OCI-LY7 (cell line): ENCODE measurements at regions not wholly inside any gene's neighbourhood (a gene's known extent, or its start where the extent isn't known, plus 50 kb on each side); places are given as distances from the start of the nearest gene placed in this dataset.

Experiments
- BruUV-seq: library from RNA; stranded (reverse); fragments of 400-500 nt; replicated peaks from 2 replicates; lab custom pipeline; 2021; lab: Mats Ljungman, UMichigan
- CTCF ChIA-PET: fragments of 300-600 bp; sonication (Branson Sonifier 250); formaldehyde crosslinking; loops from one replicate; lab custom pipeline; 2022; ENCODE audit warnings: antibody characterized with exemption; ENCODE audit not compliant: unreplicated experiment; lab: Charles Lee
- POLR2A ChIA-PET: fragments of 300-600 bp; sonication (Branson Sonifier 250); formaldehyde crosslinking; loops from one replicate; lab custom pipeline; 2022; ENCODE audit warnings: antibody characterized with exemption; lab: Charles Lee
- DNase-seq: peaks from one replicate; pipeline ENCODE4 v3.0.0-alpha.2; 2015; ENCODE audit warnings: low spot score
- H2AFZ ChIP-seq: fragments of 200-600 bp; sonication (generic), shearing (Covaris generic); 2 replicates; pipeline ENCODE4 v1.6.1; 2014; ENCODE audit warnings: mild to moderate bottlenecking, antibody characterized with exemption, low read length, moderate library complexity
- H3K27ac ChIP-seq: fragments of 200-600 bp; sonication (generic); 2 replicates; pipeline ENCODE4 v1.5.1; 2014; ENCODE audit warnings: mixed run types, low read depth, mild to moderate bottlenecking, moderate library complexity, low read length, inconsistent platforms; ENCODE audit not compliant: poor library complexity, severe bottlenecking
- H3K36me3 ChIP-seq: fragments of 200-600 bp; sonication (generic); 2 replicates; pipeline ENCODE4 v1.6.1; 2014; ENCODE audit warnings: mild to moderate bottlenecking, antibody characterized with exemption, low read length, moderate library complexity, mixed read lengths; ENCODE audit not compliant: insufficient read depth
- H3K4me1 ChIP-seq: fragments of 200-600 bp; sonication (generic); 2 replicates; pipeline ENCODE4 v1.5.1; 2014; ENCODE audit warnings: mild to moderate bottlenecking, low read length; ENCODE audit not compliant: insufficient read depth, poor library complexity, severe bottlenecking
- H3K4me2 ChIP-seq: fragments of 200-600 bp; sonication (generic); 2 replicates; pipeline ENCODE4 v1.6.1; 2014; ENCODE audit warnings: mild to moderate bottlenecking, low read length
- H3K4me3 ChIP-seq: fragments of 200-600 bp; sonication (generic); 2 replicates; pipeline ENCODE4 v1.5.1; 2014; ENCODE audit warnings: mild to moderate bottlenecking, low read depth, low read length; ENCODE audit not compliant: poor library complexity, severe bottlenecking
- H3K79me2 ChIP-seq: fragments of 200-600 bp; sonication (generic); 2 replicates; pipeline ENCODE4 v1.6.1; 2016; ENCODE audit warnings: low read depth, mild to moderate bottlenecking, low read length, moderate library complexity, mixed read lengths; ENCODE audit not compliant: insufficient read depth
- H3K9me2 ChIP-seq: fragments of 200-600 bp; sonication (generic); 2 replicates; pipeline ENCODE4 v1.6.1; 2016; ENCODE audit warnings: mild to moderate bottlenecking, low read length, mixed read lengths; ENCODE audit not compliant: insufficient read depth
- H3K9me3 ChIP-seq: fragments of 200-600 bp; sonication (generic); 2 replicates; pipeline ENCODE4 v1.6.1; 2014; ENCODE audit warnings: mild to moderate bottlenecking, mixed run types, low read length, mixed read lengths
- H4K20me1 ChIP-seq: fragments of 200-600 bp; sonication (generic); 2 replicates; pipeline ENCODE4 v1.6.1; 2014; ENCODE audit warnings: mild to moderate bottlenecking, antibody characterized with exemption, low read length, moderate library complexity, mixed read lengths; ENCODE audit not compliant: insufficient read depth
- CTCF ChIP-seq: fragments of 200-600 bp; sonication (generic); conservative IDR thresholded peaks from 2 replicates; pipeline ENCODE4 v1.5.1; 2014; ENCODE audit warnings: mild to moderate bottlenecking, antibody characterized with exemption, low read length, moderate library complexity, mixed read lengths
- EZH2phosphoT487 ChIP-seq: fragments of 200-600 bp; sonication (generic); IDR thresholded peaks from 2 replicates; pipeline ENCODE4 v1.6.1; 2018; ENCODE audit warnings: low read depth, borderline replicate concordance, mild to moderate bottlenecking, mixed run types, antibody characterized with exemption, low read length, moderate library complexity, mixed read lengths
- intact Hi-C: fragments of 100-400 bp; cut with micrococcal nuclease; formaldehyde crosslinking; loops from one replicate; pipeline ENCODE4 v1.10.0; 2022; ENCODE audit not compliant: unreplicated experiment

GRCh38 chr5:18142831-18143230, 508.6 kb downstream of the TAF11L14 start:
- H3K4me2 ChIP-seq = no peak overlapping the region
- no peaks in the 10 kb centered on the region for H3K79me2 ChIP-seq
- no peaks in the 10 kb centered on the region for H3K9me2 ChIP-seq
- no peak overlapping the region for H3K4me3 ChIP-seq
- no peaks in the 10 kb centered on the region for H3K4me1 ChIP-seq
- no peaks in the 10 kb centered on the region for H4K20me1 ChIP-seq
- no peaks in the 10 kb centered on the region for H3K36me3 ChIP-seq
- H2AFZ ChIP-seq = no peak overlapping the region
- H3K9me3 ChIP-seq = peaks cover 6% of the 10 kb centered on the region; the same call in 1 of the 2 replicates
- TF ChIP-seq CTCF (no peak), EZH2phosphoT487 (no peak)
- intact Hi-C loops = no loop called here
- no peak overlapping the region for H3K27ac ChIP-seq
- ChIA-PET POLR2A (no interaction called here), CTCF (no interaction called here)
- BruUV-seq = no TSS peak
- no peak for DNase-seq

- intact Hi-C loops = no loop called here
- Histone ChIP-seq H3K9me3 (no peaks in the 10 kb centered on the region), H4K20me1 (no peaks in the 10 kb centered on the region), H3K27ac (no peak overlapping the region), H3K4me1 (no peaks in the 10 kb centered on the region), H3K4me3 (no peak overlapping the region), H3K36me3 (no peaks in the 10 kb centered on the region), H3K9me2 (no peaks in the 10 kb centered on the region), H3K79me2 (no peaks in the 10 kb centered on the region), H2AFZ (no peak overlapping the region), H3K4me2 (no peak overlapping the region)
- TF ChIP-seq EZH2phosphoT487 (no peak), CTCF (no peak)
- no peak for DNase-seq
- CTCF ChIA-PET = no interaction called here
- BruUV-seq = no TSS peak
- POLR2A ChIA-PET = interaction anchor here (1.2 to 1.5 kb wide), 2 partner anchors 18 to 33 kb away, joined by 3 to 4 read pairs; no protein-coding TSS in a partner anchor
These were observed 518.4 kb downstream of the TAF11L14 start for GRCh38 chr5:18152671-18153070.

GRCh38 chr5:18158166-18158565, 523.9 kb downstream of the TAF11L14 start:
- ChIA-PET POLR2A (no interaction called here), CTCF (no interaction called here)
- Histone ChIP-seq H3K4me2 (no peak overlapping the region), H3K4me1 (no peaks in the 10 kb centered on the region), H3K9me2 (no peaks in the 10 kb centered on the region), H3K9me3 (no peaks in the 10 kb centered on the region), H3K4me3 (no peak overlapping the region), H3K79me2 (no peaks in the 10 kb centered on the region), H2AFZ (no peak overlapping the region), H3K27ac (no peak overlapping the region), H4K20me1 (no peaks in the 10 kb centered on the region), H3K36me3 (no peaks in the 10 kb centered on the region)
- BruUV-seq = no TSS peak
- intact Hi-C loops = no loop called here
- DNase-seq = no peak
- TF ChIP-seq EZH2phosphoT487 = no peak
- TF ChIP-seq CTCF = no peak
